SK-N-SH (cell line): ENCODE measurements at regions not wholly inside any gene's neighbourhood (a gene's known extent, or its start where the extent isn't known, plus 50 kb on each side); places are given as distances from the start of the nearest gene placed in this dataset.

Source experiments
- CTCF ChIA-PET: fragments of 300-600, 350-600 bp; formaldehyde crosslinking; extraction: SDS; loops from one replicate; lab custom pipeline; 2021; lab: Yijun Ruan, JAX
- POLR2A ChIA-PET: fragments of 350-600 bp; sonication (Branson Sonifier 250); formaldehyde crosslinking; extraction: SDS; loops from one replicate; lab custom pipeline; 2020; ENCODE audit warnings: antibody characterized with exemption, inconsistent platforms; lab: Yijun Ruan, JAX
- DNase-seq: peaks from one replicate; pipeline ENCODE4 v3.0.0; 2012
- H2AFZ ChIP-seq: fragments of 200-600 bp; sonication (generic); 2 replicates; pipeline ENCODE4 v1.8.1; 2016; ENCODE audit warnings: antibody characterized with exemption, mild to moderate bottlenecking, low read depth
- H3F3A ChIP-seq: fragments of 200-600 bp; sonication (generic); replicated peaks from 2 replicates; pipeline ENCODE3; 2016; ENCODE audit warnings: antibody characterized with exemption, mild to moderate bottlenecking; ENCODE audit not compliant: insufficient read depth
- H3K27ac ChIP-seq, 2 experiments: fragments of 200-500 bp in 1 of 2; fragments of 200-600 bp in 1 of 2; sonication (Bioruptor generic) in 1 of 2; sonication (generic), shearing (Covaris generic) in 1 of 2; 2 replicates each; pipeline versions ENCODE4 v1.5.1 to v1.6.1; 2014 to 2016; ENCODE audit warnings: low read depth in 2 of 2, inconsistent platforms in 1 of 2, low read length in 1 of 2, mild to moderate bottlenecking in 1 of 2, mixed read lengths in 1 of 2
- H3K27me3 ChIP-seq: fragments of 200-600 bp; sonication (generic), shearing (Covaris generic); 2 replicates; pipeline ENCODE4 v1.6.1; 2016; ENCODE audit warnings: mixed run types; ENCODE audit not compliant: insufficient read depth
- H3K36me3 ChIP-seq, 2 experiments: fragments of 200-500 bp in 1 of 2; fragments of 200-600 bp in 1 of 2; sonication (Bioruptor generic) in 1 of 2; sonication (generic) in 1 of 2; replicated peaks in 1 of 2; 2 replicates each; pipeline versions ENCODE3 to v1.5.1; 2014 to 2016; ENCODE audit warnings: low read length in 1 of 2, mild to moderate bottlenecking in 1 of 2; ENCODE audit not compliant: insufficient read depth in 2 of 2, control insufficient read depth in 1 of 2
- H3K4me1 ChIP-seq, 2 experiments: fragments of 200-500 bp in 1 of 2; fragments of 200-600 bp in 1 of 2; sonication (Bioruptor generic) in 1 of 2; sonication (generic), shearing (Covaris generic) in 1 of 2; 2 replicates each; pipeline versions ENCODE4 v1.5.1 to v1.6.1; 2014 to 2016; ENCODE audit warnings: low read depth in 1 of 2, low read length in 1 of 2, mixed run types in 1 of 2; ENCODE audit not compliant: insufficient read depth in 2 of 2, control insufficient read depth in 1 of 2
- H3K4me2 ChIP-seq: fragments of 200-600 bp; sonication (generic), shearing (Covaris generic); 2 replicates; pipeline ENCODE4 v1.6.1; 2017; ENCODE audit warnings: mixed run types
- H3K4me3 ChIP-seq, 2 experiments: fragments of 200-500 bp in 1 of 2; fragments of 200-600 bp in 1 of 2; sonication (Bioruptor generic) in 1 of 2; sonication (generic), shearing (Covaris generic) in 1 of 2; 2 replicates each; pipeline versions ENCODE4 v1.5.1 to v1.8.1; 2014 to 2016; ENCODE audit warnings: low read depth in 2 of 2, inconsistent platforms in 1 of 2, low read length in 1 of 2, mild to moderate bottlenecking in 1 of 2, mixed read lengths in 1 of 2, moderate library complexity in 1 of 2
- H3K79me2 ChIP-seq: fragments of 200-600 bp; sonication (generic); 2 replicates; pipeline ENCODE4 v1.8.1; 2017; ENCODE audit warnings: mild to moderate bottlenecking; ENCODE audit not compliant: insufficient read depth
- H3K9ac ChIP-seq: fragments of 200-600 bp; sonication (generic); 2 replicates; pipeline ENCODE4 v1.6.1; 2017; ENCODE audit warnings: mixed run types
- H3K9me2 ChIP-seq: fragments of 200-600 bp; sonication (generic); 2 replicates; pipeline ENCODE4 v1.6.1; 2017; ENCODE audit warnings: mixed run types
- H3K9me3 ChIP-seq: fragments of 200-600 bp; sonication (generic); 2 replicates; pipeline ENCODE4 v1.6.1; 2017; ENCODE audit warnings: mixed run types, mild to moderate bottlenecking, moderate library complexity
- H4K20me1 ChIP-seq: fragments of 200-600 bp; sonication (generic); 2 replicates; pipeline ENCODE4 v1.6.1; 2017; ENCODE audit warnings: mild to moderate bottlenecking, mixed run types; ENCODE audit not compliant: insufficient read depth
- ELF1 ChIP-seq: IDR thresholded peaks from 2 replicates; pipeline ENCODE4 v1.4.0; 2012
- FOSL2 ChIP-seq: IDR thresholded peaks from 2 replicates; pipeline ENCODE4 v1.4.0; 2012; ENCODE audit warnings: low read depth, mild to moderate bottlenecking, moderate library complexity, borderline replicate concordance
- GATA2 ChIP-seq: sonication (generic); formaldehyde crosslinking; IDR thresholded peaks from 2 replicates; pipeline ENCODE4 v1.5.0; 2020; ENCODE audit warnings: mild to moderate bottlenecking, missing genetic modification reagents
- POLR2AphosphoS5 ChIP-seq: IDR thresholded peaks from 2 replicates; pipeline ENCODE4 v1.6.1; 2012; ENCODE audit warnings: low read depth, low read length
- RAD21 ChIP-seq: IDR thresholded peaks from 2 replicates; pipeline ENCODE4 v1.6.1; 2012; ENCODE audit warnings: mild to moderate bottlenecking, low read length
- RCOR1 ChIP-seq: fragments of 150-350 bp; IDR thresholded peaks from 2 replicates; pipeline ENCODE4 v1.6.1; 2017; ENCODE audit warnings: antibody characterized with exemption, low read length
- TCF12 ChIP-seq: IDR thresholded peaks from 2 replicates; pipeline ENCODE4 v1.4.0; 2012
- WGBS: methylation state at CpG from one replicate; pipeline ENCODE4 v1.1.6; 2017; ENCODE audit warnings: low lambda C conversion rate; 5-methylcytosine and 5-hydroxymethylcytosine counted together
- TF ChIP-seq, protein P1 (sequence below): IDR thresholded peaks from 2 replicates; pipeline ENCODE4 v1.4.0; 2012; ENCODE audit warnings: low read depth, borderline replicate concordance
- TF ChIP-seq, protein P2 (sequence below): fragments of 150-350 bp; IDR thresholded peaks from 2 replicates; pipeline ENCODE4 v1.6.1; 2016; ENCODE audit warnings: mild to moderate bottlenecking, low read depth, low read length

DNA sequence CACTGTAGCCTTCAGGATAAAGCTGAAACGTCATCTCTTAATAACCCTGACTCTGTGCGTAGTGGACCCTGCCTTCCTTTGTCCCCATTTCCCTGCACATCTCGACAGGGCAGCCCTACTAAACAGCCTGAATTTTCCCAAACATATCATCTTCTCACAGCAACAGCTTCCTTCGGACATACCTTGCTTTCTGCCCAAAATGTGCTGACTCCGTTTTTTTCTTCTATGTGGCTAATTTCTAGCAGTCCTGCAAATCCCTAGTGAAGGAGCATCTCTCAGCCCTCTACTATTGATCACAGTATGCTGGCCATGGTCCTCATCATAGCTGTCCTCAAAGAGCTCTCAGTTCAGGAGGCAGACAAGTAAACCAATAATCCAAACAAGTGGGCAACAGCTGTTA is 53.1 kb upstream of the PCED1B start:
- WGBS, result 42% methylated on average over 5 of the region's 5 CpGs
- no peaks in the 10 kb centered on the region for H3K27me3 ChIP-seq
- DNase-seq, result no peak
- POLR2A ChIA-PET, result no interaction called here
- no peaks in the 10 kb centered on the region for H3K79me2 ChIP-seq
- no peak overlapping the region for H3K9ac ChIP-seq
- H3F3A ChIP-seq, result peaks cover 14% of the 10 kb centered on the region
- TF ChIP-seq TCF12, result no peak
- TF ChIP-seq RAD21, result no peak
- no peak for TF ChIP-seq POLR2AphosphoS5
- no peak for TF ChIP-seq RCOR1
- TF ChIP-seq, protein P1, sequence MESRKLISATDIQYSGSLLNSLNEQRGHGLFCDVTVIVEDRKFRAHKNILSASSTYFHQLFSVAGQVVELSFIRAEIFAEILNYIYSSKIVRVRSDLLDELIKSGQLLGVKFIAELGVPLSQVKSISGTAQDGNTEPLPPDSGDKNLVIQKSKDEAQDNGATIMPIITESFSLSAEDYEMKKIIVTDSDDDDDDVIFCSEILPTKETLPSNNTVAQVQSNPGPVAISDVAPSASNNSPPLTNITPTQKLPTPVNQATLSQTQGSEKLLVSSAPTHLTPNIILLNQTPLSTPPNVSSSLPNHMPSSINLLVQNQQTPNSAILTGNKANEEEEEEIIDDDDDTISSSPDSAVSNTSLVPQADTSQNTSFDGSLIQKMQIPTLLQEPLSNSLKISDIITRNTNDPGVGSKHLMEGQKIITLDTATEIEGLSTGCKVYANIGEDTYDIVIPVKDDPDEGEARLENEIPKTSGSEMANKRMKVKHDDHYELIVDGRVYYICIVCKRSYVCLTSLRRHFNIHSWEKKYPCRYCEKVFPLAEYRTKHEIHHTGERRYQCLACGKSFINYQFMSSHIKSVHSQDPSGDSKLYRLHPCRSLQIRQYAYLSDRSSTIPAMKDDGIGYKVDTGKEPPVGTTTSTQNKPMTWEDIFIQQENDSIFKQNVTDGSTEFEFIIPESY, result no peak
- no peak for TF ChIP-seq FOSL2
- TF ChIP-seq, protein P2, sequence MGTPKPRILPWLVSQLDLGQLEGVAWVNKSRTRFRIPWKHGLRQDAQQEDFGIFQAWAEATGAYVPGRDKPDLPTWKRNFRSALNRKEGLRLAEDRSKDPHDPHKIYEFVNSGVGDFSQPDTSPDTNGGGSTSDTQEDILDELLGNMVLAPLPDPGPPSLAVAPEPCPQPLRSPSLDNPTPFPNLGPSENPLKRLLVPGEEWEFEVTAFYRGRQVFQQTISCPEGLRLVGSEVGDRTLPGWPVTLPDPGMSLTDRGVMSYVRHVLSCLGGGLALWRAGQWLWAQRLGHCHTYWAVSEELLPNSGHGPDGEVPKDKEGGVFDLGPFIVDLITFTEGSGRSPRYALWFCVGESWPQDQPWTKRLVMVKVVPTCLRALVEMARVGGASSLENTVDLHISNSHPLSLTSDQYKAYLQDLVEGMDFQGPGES, result no peak
- no peak for TF ChIP-seq GATA2 (CRISPR knock-in tag)
- TF ChIP-seq ELF1, result no peak
- H2AFZ ChIP-seq, result no peak overlapping the region
- no peaks in the 10 kb centered on the region for H3K36me3 ChIP-seq
- no peak overlapping the region for H3K4me3 ChIP-seq
- CTCF ChIA-PET, result no interaction called here
- H4K20me1 ChIP-seq, result no peaks in the 10 kb centered on the region
- no peak overlapping the region for H3K27ac ChIP-seq
- no peak overlapping the region for H3K4me2 ChIP-seq
- H3K4me1 ChIP-seq, result peaks cover 0 to 9% of the 10 kb centered on the region in 2 experiments; a peak in 2 of 4 replicates
- no peaks in the 10 kb centered on the region for H3K9me2 ChIP-seq
- H3K9me3 ChIP-seq, result no peaks in the 10 kb centered on the region
